ENCODE measurements at regions not wholly inside any gene's neighbourhood (a gene's known extent, or its start where the extent isn't known, plus 50 kb on each side); places are given as distances from the start of the nearest gene placed in this dataset.
"Not testable (repeated sequence)": the region's sequence is repeated elsewhere in the genome, so short reads cannot be mapped to it uniquely, and the experiment has no call there.

DNA sequence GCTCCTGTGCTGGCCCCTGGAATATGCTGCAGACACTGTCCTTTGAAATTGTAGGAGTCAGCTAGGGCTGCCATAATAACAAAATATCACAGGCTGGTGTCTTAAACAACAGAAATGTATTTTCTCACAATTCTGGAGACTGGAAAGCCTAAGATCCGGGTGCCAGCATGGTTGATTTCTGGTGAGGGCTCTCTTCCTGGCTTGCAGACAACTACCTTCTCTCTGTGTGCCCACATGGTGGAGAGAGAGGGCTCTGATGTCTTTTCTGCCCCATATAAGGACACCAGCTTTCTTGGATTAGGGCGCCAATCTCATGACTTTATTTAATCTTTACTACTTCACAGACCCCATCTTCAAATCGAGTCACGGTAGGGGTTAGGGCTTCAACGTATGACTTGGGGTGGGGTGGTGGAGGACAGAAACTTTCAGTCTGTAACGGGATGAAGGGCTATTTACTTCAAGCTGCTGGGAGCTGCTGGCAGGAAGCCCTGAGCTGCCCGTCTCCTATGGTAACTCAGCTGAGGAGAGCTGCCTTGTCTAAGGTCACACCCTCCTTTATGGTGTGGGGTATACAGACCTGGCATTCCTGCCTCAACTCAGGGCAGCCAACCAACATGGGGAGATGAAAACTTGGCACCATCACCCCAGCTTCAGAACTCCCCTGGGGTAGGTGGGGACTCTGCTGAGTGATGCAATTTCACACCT lies 142.9 kb upstream of the ZBED5 start:
- no peak for ATAC-seq

DNA sequence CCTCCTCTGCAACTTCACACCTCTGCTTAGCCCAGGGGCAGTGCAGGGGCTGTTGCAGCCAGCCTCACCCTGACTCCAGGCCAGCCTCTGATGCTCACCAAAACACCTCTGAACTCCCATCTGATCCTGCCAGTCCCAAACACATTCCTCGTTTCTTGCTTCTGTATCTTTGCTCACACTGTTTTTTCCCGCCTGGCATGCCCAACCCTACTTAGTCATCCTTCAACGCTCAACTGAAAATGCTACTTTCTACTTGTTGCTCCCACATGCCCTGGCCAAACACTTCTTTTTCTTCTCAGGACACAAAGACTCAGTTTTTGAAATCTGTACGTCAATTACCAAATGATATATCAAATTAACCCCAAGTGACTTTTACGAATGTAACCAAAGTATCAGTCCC lies 140.8 kb upstream of the ZBED5 start:
- ATAC-seq: peak; percentile 23

DNA sequence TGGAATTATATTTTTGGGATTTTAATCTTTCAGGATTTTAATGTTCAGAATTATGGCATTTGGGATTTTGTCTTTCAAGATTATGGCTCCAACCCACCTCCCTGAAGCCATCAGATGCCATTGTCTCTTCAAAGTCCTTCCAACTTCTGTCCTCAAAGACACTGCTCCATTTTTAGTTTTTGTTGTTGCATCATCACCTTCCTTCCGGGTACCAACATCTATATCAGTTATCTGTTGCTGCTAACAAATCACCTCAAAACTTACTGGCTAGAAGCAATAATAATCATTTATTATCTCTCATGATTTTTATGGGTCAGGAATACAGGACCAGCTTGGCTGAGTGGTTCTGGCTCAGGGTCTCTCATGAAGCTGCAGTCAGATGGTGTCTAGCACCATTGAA lies 138.8 kb upstream of the ZBED5 start:
- ATAC-seq: no peak

DNA sequence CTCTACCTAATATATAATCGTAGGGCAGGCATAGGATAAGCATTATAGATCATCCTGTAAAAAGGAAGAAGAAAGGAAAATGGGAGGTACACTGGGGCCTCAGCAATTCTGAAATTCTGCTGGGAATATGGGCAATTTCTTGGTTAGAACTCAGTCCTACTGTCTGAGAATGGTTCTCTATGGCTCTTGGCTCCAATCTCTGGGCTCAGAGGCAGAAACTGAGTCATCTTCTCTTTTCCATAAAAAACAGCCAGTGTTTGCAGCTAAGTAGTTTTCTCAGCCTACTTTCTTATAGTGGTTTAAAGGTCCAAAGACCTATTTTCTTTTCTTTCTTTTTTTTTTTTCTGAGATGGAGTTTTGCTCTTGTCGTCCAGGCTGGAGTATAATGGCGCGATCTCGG lies 135.8 kb upstream of the ZBED5 start:
- ATAC-seq: no peak

DNA sequence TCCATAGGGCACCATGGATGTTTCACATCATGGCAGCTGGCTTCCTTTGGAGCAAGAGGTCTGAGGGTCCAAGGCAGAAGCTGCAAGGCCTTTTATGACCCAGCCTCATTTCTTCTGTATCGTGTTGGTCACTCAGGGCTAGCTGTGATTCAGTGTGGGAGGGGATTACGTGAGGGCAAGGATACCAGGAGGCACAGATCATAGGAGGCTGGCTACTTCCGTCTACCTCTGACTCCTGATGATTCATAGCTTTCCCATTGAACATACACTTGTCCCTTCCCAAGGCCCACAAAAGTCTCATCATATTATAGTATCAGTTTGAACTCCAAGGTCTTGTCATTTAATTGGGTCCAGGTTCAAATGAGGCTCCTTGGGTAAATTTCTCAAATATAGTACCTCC lies 135.3 kb upstream of the ZBED5 start:
- peak; percentile 27 for ATAC-seq

DNA sequence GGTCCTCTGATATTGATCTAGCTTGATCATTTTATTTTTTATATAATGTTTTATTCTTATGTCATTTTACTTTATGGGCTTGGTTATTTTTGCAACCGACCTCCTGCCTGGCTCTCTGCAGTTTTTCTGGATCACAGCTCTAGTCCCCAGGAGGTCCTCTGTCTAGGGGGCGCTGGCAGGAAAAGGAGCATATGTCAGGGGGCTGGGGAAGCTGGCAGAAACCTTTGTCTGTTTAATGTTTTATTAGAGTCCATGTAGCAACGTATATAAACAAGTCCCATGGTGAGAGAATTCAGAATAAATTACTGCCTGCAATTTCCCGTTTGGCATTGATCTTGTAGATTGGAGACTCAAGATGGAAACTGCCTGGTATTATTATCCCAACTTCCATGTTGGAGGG lies 133.5 kb upstream of the ZBED5 start:
- no peak for ATAC-seq

DNA sequence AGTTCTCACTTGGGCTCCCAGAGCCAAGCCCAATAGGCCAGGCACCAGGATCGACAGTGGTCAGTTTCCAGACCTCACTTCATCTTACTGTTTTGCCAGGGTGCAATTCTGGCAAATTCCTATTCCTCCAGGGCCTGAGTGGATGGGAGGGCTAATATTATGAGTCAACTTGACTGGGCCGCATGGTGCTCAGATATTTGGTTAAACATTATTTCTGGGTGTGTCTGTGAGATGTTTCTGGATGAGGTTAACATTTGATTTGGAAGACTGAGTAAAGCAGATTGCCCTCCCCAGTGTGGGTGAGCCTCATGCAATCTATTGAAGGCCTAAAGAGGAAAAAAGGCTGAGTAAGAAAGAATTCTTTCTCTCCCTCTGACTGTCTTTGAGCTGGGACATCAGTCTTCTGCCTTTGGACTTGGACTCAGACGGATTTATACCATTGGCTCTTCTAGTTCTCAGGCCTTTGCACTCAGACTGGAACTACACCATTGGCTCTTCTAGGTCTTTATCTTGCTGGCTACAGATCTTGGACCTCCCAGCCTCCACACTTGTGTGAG lies 132.9 kb upstream of the ZBED5 start:
- peak; percentile 17 for ATAC-seq

DNA sequence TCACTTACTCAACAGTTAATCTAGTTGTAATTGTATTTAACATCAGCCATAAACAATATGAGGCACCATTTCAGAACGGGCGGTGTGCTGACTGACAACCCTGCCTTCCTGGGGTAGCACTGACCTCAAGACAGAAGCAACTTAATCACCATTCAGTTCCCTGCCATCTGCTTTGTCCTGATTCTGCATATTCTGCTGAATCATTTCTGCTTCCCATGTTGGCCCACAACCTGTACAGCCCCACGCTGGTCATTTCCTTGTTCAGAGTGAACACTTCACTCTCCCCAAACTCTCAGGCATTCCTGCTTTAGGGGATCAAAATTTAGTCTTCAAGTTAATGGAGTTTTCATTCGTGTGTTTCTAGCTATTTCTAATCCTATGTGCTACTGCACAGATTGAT lies 132.3 kb upstream of the ZBED5 start:
- no peak for ATAC-seq

DNA sequence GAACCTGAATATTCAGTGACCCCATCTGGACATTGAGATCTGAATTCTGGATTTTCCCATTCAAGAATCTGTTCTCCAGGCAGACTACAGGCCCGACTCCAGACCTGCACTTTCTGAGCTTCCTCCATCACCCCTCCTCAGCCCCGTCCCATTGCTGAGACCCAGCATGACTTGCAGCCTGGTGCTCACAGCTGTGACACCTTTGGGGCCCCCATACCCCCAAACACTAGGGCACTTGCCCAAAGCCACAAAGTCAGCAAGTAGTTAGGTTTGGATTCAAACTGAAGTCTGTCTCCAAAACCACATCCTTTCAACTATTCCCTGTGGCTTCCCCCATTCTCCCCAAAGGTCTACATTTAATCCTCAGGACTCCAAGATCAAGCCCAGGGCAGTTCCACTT lies 128.2 kb upstream of the ZBED5 start:
- ATAC-seq: no peak

DNA sequence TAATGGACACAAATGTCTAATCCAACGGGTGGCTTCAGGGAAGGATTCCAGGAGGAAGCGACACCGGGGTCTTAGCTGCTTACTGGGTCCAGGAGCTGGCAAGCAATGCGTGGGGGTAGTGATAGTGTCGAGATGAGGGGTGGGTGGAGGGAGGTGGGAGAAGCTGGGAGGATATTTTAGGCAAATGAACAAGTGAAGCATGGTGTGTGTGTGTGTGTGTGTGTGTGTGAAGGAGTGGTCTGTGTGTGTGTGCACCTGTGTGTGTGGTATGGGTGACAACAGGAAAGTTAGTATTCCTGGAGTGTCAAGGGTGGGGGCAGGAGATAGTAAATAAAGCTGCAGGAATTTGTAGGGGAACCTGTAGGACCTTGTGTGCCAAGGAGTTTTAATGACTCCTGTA lies 126.9 kb upstream of the ZBED5 start:
- no peak for ATAC-seq

DNA sequence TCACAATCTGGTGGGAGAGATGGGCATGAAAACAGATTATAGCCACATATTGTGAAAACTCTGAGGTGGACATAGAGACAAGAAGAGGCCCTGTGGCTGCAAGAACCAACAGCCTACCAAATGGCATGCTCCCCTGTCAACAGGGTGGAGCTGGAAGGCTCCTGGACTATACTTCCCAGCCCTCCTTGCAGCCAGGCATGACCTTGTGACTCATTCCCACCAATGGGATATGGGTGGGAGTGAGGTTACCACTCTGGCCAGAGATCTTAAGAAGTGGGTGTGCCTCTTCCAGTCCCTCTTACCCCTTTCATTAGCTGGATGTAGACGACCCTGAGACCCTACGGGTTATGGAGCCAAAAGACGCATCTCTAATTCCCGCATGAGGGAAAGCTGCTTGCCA lies 126.4 kb upstream of the ZBED5 start:
- no peak for ATAC-seq

DNA sequence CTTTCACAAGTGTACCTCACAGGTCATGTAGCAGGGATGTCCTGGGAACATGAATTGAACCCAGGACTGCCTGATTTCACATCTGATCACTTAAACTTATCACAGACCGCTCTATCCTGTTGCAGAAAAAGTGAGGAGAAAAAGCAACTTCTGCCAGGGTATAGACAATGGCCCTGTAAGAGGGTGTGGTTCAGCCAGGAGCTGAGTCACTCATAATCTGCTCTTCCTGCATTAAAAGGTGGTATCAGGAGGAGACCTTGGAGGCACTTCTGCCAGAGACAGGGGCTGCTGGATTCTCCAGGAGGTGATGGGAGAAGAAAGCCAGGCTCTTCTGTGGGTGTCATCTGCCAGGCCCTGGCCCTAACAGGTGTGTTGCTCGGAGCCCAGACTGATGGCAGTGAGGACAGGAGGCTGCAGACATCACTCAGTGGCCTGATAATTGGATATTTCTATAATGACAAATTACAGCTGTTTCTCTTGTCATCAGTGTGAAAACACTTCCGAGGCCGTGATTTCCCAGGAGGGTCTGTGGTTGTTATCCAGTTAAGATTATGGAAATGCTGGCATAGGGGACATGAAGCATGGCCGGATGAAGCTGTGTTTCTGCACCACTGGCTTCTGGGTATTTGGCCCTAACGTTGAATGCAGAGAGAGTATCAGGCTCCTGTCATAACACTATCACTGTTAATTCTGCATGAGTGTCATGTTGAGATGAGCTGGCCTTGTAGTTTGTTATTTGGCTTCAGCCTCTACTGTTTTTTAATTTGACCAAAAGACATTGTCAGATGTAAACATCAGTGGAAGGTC lies 125.1 kb upstream of the ZBED5 start:
- ATAC-seq: peak; percentile 85

DNA sequence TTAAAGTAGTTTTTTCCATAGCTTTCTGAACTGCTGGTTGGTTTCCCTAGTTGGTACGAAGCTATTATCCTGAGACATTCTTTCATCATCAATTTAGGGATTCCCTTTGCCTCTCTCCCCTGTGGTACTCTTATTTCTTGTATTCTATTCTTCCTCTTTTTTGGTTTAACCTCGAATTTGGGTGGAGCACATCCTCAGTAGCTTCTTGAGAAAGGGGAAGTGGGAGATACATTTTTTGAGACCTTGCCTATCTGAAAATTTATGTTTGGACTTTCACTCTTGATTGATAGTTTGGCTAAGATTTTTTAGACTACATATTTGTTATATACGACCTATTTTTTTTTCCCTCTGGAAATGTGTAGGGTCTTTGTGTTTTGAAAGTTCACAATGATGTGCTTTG lies 121.7 kb upstream of the ZBED5 start:
- no peak for ATAC-seq

DNA sequence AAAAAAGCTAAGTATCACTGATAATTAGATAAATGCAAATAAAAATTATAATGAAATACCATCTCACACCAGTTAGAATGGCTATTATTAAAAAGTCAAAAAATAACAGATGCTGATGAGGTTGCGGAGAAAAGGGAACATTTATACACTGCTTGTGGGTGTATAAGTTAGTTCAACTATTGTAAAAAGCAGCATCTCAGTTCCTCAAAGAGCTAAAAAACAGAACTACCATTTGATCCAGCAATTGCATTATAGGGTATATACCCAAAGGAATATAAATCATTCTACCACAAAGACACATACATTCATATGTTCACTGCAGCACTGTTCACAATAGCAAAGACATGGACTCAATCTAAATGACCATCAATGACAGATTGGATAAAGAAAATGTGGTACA lies 120.3 kb upstream of the ZBED5 start:
- no peak for ATAC-seq

DNA sequence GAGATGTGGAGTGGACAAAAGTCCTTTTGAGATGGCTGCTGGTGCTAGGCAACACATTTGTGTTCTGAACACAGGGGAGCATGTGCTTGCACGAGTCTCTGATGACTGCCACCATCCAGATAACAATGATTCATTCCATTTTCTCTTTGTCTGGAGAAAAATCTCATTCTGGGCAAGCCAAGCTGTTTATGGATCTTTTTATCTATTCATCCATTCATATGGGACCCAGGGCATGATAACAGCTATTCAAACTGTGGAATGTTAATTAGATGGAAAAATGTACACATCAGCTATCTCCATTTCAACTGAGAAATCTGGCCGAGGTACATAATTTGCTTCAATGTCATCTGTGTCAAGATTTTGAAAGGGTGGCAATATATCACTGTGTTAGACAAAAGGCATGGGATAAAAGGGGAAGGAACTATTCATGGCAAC lies 117.5 kb upstream of the ZBED5 start:
- ATAC-seq: no peak

DNA sequence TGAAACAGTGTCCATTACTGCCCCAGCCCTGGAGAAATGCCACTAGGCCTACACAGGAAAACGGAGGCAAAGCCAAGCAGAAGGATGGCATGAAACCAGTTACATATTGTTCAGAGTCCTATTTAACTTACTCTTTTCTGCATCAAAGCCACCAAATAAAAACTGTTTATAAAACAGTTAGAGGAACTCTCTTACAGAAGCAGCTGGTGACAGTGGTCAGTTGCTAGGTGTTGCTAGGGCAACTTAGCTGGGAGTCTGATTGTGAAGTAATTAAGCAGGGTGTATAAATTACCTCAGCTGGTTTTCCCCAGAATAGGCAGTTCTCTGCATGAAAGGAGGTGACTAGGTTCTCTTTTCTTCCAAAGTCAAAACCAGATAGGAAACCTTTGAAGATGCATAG lies 115.6 kb upstream of the ZBED5 start:
- ATAC-seq: no peak

DNA sequence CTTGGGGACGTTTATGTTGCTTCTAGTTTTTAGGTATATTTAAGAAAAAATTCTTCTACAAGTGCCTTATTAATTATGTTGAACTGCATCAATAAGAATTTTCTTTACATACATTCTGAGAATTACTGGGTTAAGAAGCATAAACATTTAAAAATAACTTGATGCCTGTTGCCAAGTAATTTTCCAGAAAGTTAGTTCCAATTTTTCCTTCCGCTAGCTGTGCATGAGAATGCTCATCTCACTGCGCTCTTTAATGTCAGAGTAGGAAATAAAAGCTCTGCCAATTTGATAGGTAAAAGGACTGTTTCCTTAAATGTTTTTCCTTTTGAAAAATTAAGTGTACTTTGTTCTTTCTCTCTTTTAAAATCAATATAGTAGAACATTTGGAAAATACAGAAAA lies 113.1 kb upstream of the ZBED5 start:
- no peak for ATAC-seq

DNA sequence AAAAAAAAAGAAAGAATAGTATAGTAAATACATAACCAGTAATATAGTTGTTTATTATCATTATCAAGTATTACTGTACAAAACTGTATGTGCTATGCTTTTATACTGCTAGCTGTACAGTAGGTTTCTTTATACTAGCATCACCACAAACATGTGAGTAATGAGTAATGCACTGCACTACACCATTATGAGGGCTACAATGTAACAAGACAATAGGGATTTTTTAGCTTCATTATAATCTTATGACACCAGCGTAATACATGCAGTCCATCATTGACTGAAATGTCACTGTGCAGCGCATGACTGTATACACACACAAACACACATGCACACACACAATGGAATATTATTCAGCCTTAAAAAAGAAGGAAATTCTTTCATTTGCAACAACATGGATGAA lies 111.5 kb upstream of the ZBED5 start:
- ATAC-seq: no peak

DNA sequence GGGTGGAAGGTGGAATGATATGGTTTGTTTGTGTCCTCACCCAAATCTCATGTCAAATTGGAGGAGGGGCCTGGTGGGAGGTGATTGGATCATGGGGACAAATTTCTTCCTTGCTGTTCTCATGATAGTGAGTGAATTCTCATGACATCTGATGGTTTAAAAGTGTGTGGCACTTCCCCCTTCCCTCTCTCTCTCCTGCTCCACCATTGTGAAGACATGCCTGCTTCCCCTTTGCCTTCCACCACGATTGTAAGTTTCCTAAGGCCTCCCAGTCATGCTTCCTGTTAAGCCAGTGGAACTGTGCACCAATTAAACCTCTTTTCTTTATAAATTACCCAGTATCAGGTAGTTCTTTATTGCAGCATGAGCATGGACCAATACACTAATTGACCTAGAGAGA lies 99.0 kb upstream of the ZBED5 start:
- ATAC-seq: not testable (repeated sequence)

DNA sequence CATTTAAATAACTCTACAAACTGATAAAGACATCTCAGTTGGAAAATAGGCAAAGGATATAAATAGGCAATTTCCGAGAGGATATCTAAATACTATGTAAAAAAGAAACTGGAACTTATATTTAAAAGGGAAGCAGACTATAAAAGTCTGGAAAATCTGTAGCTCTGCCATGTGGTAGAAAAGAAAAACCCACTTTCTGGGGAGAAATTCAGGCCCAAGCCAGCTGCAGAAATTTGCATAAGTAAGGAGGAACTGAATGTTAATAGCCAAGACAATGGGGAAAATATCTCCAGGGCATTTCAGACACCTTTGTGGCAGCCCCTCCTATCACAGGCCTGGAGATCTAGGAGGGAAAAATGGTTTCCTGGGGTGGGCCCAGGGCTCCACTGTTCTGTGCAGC lies 97.8 kb upstream of the ZBED5 start:
- no peak for ATAC-seq

DNA sequence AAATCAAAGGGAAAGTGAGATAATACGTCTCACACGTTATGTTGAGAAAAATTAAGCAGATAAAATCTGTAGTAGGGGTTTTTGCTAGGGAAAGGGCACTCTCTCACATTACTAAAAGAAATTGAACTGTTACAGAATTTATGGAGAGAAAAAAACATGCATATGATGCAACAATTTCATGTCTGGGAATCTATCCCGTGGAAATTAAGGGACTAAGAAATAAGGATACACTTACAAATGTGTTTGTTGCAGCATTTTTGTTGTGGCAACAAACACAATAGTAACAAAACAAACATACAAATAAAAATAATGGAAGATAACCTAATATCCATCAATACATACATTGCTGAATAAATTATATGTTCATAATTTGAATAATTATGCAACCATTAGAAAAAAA lies 96.3 kb upstream of the ZBED5 start:
- ATAC-seq: no peak

DNA sequence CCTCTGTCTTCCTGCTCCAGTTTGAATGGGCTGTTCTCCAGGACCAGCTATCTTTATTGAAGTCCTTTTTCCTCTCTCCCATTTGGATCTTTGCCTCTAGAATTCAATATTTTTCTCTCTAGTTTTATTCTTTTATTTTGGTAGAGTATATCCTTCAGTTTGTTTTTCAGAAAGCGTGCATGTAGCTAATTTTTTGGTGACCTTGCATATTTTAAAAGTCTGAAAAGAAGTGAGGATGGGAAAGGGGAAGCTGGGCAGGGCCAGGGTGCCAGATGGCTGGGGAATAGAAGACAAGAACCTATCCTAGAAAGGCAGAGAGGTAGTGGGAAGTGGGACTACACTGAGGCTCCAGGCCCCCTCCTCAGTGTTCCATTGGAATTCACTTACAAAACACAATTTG lies 95.0 kb upstream of the ZBED5 start:
- ATAC-seq: no peak

DNA sequence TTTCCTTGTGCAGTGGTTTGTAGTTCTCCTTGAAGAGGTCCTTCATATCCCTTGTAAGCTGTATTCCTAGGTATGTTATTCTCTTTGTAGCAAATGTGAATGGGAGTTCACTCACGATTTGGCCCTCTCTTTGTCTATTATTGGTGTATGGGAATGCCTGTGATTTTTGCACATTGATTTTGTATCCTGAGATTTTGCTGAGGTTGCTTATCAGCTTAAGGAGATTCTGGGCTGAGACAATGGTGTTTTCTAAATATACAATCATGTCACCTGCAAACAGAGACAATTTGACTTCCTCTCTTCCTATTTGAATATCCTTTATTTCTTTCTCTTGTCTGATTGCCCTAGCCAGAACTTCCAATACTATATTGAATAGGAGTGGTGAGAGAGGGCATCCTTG lies 90.1 kb upstream of the ZBED5 start:
- not testable (repeated sequence) for ATAC-seq

DNA sequence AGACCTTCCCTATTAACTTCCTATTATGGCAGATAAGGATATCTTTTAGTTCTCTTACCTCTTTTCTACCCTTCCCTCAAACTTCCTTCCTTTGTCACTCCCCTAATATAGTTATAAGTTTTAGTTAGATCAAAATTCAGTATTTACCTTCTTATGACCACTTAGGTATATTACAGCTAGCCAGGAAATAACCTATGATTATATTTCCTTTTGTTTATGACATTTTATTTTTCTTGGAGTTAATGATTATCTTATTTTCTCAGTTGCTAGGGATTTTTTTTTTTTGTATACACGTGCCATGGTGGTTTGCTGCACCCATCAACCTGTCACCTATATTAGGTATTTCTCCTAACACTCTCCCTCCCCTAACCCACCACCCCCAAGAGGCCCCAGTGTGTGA lies 88.2 kb upstream of the ZBED5 start:
- ATAC-seq: no peak

Measured in esophagus mucosa (tissue), 1 donor.